MCF 10A (cell line): ENCODE measurements at regions not wholly inside any gene's neighbourhood (a gene's known extent, or its start where the extent isn't known, plus 50 kb on each side); places are given as distances from the start of the nearest gene placed in this dataset.

ENCODE experiments used
- BruUV-seq: library from RNA; stranded (reverse); fragments of 400-500 nt; replicated peaks from 2 replicates; lab custom pipeline; 2021; lab: Mats Ljungman, UMichigan
- CTCF ChIA-PET: fragments of 300-600 bp; sonication (Branson Sonifier 250); formaldehyde crosslinking; extraction: SDS; loops from one replicate; lab custom pipeline; 2021; ENCODE audit warnings: antibody characterized with exemption, inconsistent platforms; lab: Yijun Ruan, JAX
- POLR2A ChIA-PET: fragments of 300-600, 350-650 bp; sonication (Branson Sonifier 250); formaldehyde crosslinking; extraction: SDS; loops from one replicate; lab custom pipeline; 2020; ENCODE audit warnings: antibody characterized with exemption, inconsistent platforms; lab: Yijun Ruan, JAX
- DNase-seq: peaks from one replicate; pipeline ENCODE4 v3.0.0-alpha.2; 2018; ENCODE audit not compliant: unreplicated experiment
- H3K27ac Mint-ChIP-seq: one replicate; pipeline ENCODE4 v1.8.0; 2022; ENCODE audit warnings: mild to moderate bottlenecking, low read depth, mixed read lengths; ENCODE audit not compliant: unreplicated experiment
- H3K27me3 Mint-ChIP-seq: one replicate; pipeline ENCODE4 v1.8.0; 2022; ENCODE audit warnings: mixed read lengths; ENCODE audit not compliant: insufficient read depth, unreplicated experiment
- H3K36me3 Mint-ChIP-seq: one replicate; pipeline ENCODE4 v1.8.0; 2022; ENCODE audit warnings: mild to moderate bottlenecking, moderate library complexity, mixed read lengths; ENCODE audit not compliant: insufficient read depth, unreplicated experiment
- H3K4me1 Mint-ChIP-seq: one replicate; pipeline ENCODE4 v1.8.0; 2022; ENCODE audit warnings: mixed read lengths; ENCODE audit not compliant: insufficient read depth, unreplicated experiment
- H3K4me3 Mint-ChIP-seq: one replicate; pipeline ENCODE4 v1.8.0; 2022; ENCODE audit warnings: mild to moderate bottlenecking, moderate library complexity, mixed read lengths; ENCODE audit not compliant: unreplicated experiment
- H3K9me3 Mint-ChIP-seq: one replicate; pipeline ENCODE4 v1.8.0; 2022; ENCODE audit warnings: mixed read lengths; ENCODE audit not compliant: unreplicated experiment
- intact Hi-C: fragments of 100-400 bp; cut with micrococcal nuclease; formaldehyde crosslinking; loops from 2 replicates; pipeline ENCODE4 v1.14.1; 2022
- TF ChIP-seq, protein P1 (sequence below): fragments of 200-600 bp; IDR thresholded peaks from one replicate; pipeline ENCODE4 v1.8.0; 2022; ENCODE audit warnings: antibody characterized with exemption, mild to moderate bottlenecking; ENCODE audit not compliant: unreplicated experiment

DNA sequence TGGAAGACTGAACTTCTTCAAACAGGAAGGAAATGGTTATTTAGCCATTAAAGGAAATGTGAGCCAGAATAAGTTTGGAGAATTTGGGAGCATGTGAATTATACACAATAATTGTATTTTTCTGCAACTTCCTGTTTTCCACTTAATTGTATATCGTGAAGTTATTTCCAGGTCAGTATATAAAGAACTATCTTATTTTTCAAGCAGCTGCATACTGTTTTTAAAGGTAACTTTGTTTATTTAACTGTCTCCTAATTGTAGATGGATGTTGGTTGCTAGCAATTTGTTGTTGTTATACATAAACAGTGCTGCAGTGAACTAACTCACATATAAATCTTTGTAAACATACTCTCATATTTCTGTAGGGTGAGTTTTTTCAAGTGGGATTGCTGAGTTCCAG lies 180.3 kb downstream of the HLX start:
- intact Hi-C loops: no loop called here
- no peaks in the 10 kb centered on the region for H3K36me3 Mint-ChIP-seq
- no peaks in the 10 kb centered on the region for H3K27me3 Mint-ChIP-seq
- H3K4me1 Mint-ChIP-seq: no peaks in the 10 kb centered on the region
- H3K27ac Mint-ChIP-seq: no peak overlapping the region
- no peak overlapping the region for H3K4me3 Mint-ChIP-seq
- CTCF ChIA-PET: interaction anchor here (1.1 kb wide), 1 partner anchor 144 kb away, joined by 3 read pairs; no protein-coding TSS in a partner anchor
- H3K9me3 Mint-ChIP-seq: peaks cover 10% of the 10 kb centered on the region
- TF ChIP-seq, protein P1, sequence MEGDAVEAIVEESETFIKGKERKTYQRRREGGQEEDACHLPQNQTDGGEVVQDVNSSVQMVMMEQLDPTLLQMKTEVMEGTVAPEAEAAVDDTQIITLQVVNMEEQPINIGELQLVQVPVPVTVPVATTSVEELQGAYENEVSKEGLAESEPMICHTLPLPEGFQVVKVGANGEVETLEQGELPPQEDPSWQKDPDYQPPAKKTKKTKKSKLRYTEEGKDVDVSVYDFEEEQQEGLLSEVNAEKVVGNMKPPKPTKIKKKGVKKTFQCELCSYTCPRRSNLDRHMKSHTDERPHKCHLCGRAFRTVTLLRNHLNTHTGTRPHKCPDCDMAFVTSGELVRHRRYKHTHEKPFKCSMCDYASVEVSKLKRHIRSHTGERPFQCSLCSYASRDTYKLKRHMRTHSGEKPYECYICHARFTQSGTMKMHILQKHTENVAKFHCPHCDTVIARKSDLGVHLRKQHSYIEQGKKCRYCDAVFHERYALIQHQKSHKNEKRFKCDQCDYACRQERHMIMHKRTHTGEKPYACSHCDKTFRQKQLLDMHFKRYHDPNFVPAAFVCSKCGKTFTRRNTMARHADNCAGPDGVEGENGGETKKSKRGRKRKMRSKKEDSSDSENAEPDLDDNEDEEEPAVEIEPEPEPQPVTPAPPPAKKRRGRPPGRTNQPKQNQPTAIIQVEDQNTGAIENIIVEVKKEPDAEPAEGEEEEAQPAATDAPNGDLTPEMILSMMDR: no peak
- no TSS peak for BruUV-seq
- POLR2A ChIA-PET: interaction anchor here (0.5 kb wide), 1 partner anchor 14 kb away, joined by 3 read pairs; no protein-coding TSS in a partner anchor
- no peak for DNase-seq

DNA sequence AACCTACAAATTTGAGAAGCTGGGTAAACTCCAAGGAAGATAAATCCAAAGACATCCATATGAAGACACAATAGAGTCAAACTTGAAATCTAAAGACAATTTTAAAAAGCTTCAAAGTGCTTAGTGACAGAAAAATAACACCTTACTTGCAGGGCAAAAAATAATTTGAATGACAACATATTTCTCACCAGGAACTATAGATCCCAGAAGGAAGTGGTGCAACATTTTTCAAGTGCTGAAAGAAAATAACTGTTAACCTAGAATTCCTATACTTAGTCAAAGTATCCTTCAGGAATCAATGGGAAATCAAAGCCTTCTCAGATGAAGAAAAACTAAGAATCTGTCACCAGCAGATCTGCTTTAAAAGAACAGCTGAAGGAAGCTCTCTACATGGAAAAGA lies 184.4 kb downstream of the HLX start:
- no peak for DNase-seq
- peaks cover 10% of the 10 kb centered on the region for H3K9me3 Mint-ChIP-seq
- no peak overlapping the region for H3K27ac Mint-ChIP-seq
- TF ChIP-seq, protein P1: no peak
- intact Hi-C loops: no loop called here
- ChIA-PET POLR2A (interaction anchor here (0.7 to 1.0 kb wide), 2 partner anchors 82 to 638 kb away, joined by 3 to 4 read pairs; no protein-coding TSS in a partner anchor), CTCF (interaction anchor here (0.8 kb wide), 1 partner anchor 25 kb away, joined by 3 read pairs; no protein-coding TSS in a partner anchor)
- no peaks in the 10 kb centered on the region for H3K36me3 Mint-ChIP-seq
- H3K4me1 Mint-ChIP-seq: no peaks in the 10 kb centered on the region
- H3K27me3 Mint-ChIP-seq: no peaks in the 10 kb centered on the region
- no TSS peak for BruUV-seq
- no peak overlapping the region for H3K4me3 Mint-ChIP-seq

DNA sequence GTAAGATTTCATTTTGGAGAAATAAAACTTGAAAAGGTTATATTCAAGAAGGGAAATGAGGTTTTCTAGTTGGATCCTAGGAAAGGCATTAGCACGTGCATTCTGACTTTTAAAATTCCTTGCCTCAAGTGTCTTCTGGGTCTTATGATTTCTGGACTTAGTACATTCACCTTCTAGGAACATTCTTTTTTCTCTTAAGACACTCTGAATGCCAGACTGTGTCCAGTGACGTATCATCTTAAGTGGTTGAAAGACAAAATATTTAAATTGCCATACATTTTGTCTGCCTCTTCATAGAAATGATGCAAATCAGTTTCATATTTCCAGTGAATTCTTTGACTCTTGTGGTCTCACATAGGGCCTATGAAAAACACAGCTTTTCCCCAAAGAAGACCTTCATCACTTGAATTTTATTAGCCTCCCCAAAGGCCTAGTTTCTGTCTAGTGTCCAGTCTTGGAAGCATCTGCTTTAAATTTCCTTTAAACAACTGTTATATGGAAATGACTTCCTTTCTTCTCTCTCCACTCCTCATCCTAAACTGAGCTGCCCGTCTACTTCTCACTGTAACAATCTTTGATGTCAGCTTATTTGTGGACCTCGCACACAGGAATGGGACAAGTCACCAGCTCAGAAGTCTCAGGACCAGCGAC lies 187.2 kb downstream of the HLX start:
- no peak for DNase-seq
- Mint-ChIP-seq H3K9me3 (peaks cover 10% of the 10 kb centered on the region), H3K27ac (no peak overlapping the region), H3K4me1 (no peaks in the 10 kb centered on the region), H3K4me3 (no peak overlapping the region), H3K27me3 (no peaks in the 10 kb centered on the region), H3K36me3 (no peaks in the 10 kb centered on the region)
- TF ChIP-seq, protein P1: no peak
- no TSS peak for BruUV-seq
- intact Hi-C loops: no loop called here
- CTCF ChIA-PET: interaction anchor here (0.6 kb wide), 1 partner anchor 86 kb away, joined by 4 read pairs; no protein-coding TSS in a partner anchor
- POLR2A ChIA-PET: no interaction called here

DNA sequence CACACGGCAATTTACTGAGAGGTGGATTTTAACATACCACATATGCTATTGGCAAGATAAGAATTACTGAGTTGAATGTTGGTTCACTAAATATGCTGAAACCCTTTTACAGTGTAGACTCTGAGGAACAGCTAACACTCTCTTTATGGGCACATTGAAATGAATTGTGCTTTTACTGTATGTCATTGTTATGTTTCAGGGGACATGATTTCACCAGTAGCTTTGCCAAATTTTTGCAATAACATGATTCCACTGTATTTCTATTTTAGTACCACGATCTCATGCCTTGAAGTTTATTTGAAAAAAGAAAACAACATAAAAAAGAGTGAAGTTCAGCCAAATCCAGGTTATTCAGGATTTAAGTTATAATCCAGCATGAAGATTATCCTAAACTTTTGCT lies 188.5 kb downstream of the HLX start:
- TF ChIP-seq, protein P1: no peak
- Mint-ChIP-seq H3K27ac (no peak overlapping the region), H3K27me3 (no peaks in the 10 kb centered on the region), H3K4me1 (no peaks in the 10 kb centered on the region), H3K4me3 (no peak overlapping the region), H3K9me3 (peaks cover 10% of the 10 kb centered on the region), H3K36me3 (no peaks in the 10 kb centered on the region)
- CTCF ChIA-PET: interaction anchor here (0.9 kb wide), 1 partner anchor 164 kb away, joined by 3 read pairs; no protein-coding TSS in a partner anchor
- POLR2A ChIA-PET: interaction anchor here (1.2 kb wide), 1 partner anchor 13 kb away, joined by 6 read pairs; no protein-coding TSS in a partner anchor
- BruUV-seq: no TSS peak
- DNase-seq: no peak
- intact Hi-C loops: no loop called here
